HepG2 (cell line): ENCODE measurements at regions not wholly inside any gene's neighbourhood (a gene's known extent, or its start where the extent isn't known, plus 50 kb on each side); places are given as distances from the start of the nearest gene placed in this dataset.

Source experiments
- ZFAT ChIP-seq: sonication (generic); formaldehyde crosslinking; conservative IDR thresholded peaks from 2 replicates; pipeline ENCODE4 v1.8.1; 2023; ENCODE audit warnings: missing genetic modification reagents, inconsistent platforms
- ZNF142 ChIP-seq: sonication (generic); formaldehyde crosslinking; IDR thresholded peaks from 2 replicates; pipeline ENCODE4 v1.4.0; 2020; ENCODE audit warnings: missing genetic modification reagents
- TF ChIP-seq, protein P1 (sequence below): sonication (generic); formaldehyde crosslinking; IDR thresholded peaks from 2 replicates; pipeline ENCODE4 v1.4.0; 2020; ENCODE audit warnings: missing genetic modification reagents
- TF ChIP-seq, protein P2 (sequence below): sonication (generic); formaldehyde crosslinking; IDR thresholded peaks from 2 replicates; pipeline ENCODE4 v1.9.0; 2021; ENCODE audit warnings: missing genetic modification reagents, borderline replicate concordance

DNA sequence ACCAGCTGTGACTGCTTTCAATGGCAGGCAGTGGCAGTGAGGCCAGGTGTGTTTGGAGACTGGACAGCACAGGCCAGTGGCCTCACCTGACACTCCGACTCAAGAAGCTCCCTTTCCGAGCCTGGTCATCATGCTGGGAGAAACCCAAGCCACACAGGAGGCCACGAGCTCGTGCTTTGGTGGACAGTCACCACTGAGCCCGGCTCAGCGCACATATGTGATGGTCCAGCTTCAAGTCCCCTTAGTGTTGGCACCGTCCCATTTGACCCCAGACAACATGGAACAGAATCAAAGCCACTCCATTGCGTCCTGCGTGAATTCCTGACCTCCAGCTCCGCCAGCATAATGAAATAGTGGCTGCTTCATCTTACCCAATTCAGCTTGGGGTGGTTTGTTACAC, 64.0 kb upstream of the PPP1R26 start (continued):
- TF ChIP-seq ZNF142 = no peak
- TF ChIP-seq, protein P1, sequence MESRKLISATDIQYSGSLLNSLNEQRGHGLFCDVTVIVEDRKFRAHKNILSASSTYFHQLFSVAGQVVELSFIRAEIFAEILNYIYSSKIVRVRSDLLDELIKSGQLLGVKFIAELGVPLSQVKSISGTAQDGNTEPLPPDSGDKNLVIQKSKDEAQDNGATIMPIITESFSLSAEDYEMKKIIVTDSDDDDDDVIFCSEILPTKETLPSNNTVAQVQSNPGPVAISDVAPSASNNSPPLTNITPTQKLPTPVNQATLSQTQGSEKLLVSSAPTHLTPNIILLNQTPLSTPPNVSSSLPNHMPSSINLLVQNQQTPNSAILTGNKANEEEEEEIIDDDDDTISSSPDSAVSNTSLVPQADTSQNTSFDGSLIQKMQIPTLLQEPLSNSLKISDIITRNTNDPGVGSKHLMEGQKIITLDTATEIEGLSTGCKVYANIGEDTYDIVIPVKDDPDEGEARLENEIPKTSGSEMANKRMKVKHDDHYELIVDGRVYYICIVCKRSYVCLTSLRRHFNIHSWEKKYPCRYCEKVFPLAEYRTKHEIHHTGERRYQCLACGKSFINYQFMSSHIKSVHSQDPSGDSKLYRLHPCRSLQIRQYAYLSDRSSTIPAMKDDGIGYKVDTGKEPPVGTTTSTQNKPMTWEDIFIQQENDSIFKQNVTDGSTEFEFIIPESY = no peak
- TF ChIP-seq, protein P2, sequence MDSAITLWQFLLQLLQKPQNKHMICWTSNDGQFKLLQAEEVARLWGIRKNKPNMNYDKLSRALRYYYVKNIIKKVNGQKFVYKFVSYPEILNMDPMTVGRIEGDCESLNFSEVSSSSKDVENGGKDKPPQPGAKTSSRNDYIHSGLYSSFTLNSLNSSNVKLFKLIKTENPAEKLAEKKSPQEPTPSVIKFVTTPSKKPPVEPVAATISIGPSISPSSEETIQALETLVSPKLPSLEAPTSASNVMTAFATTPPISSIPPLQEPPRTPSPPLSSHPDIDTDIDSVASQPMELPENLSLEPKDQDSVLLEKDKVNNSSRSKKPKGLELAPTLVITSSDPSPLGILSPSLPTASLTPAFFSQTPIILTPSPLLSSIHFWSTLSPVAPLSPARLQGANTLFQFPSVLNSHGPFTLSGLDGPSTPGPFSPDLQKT = no peak
- no peak for TF ChIP-seq ZFAT (CRISPR knock-in tag)
